Left kidney (tissue), 1 donor: ENCODE measurements at regions not wholly inside any gene's neighbourhood (a gene's known extent, or its start where the extent isn't known, plus 50 kb on each side); places are given as distances from the start of the nearest gene placed in this dataset.
A peak's percentile ranks its signal among the peaks of the same experiment; 100 is the strongest.
"Not testable (repeated sequence)": the region's sequence is repeated elsewhere in the genome, so short reads cannot be mapped to it uniquely, and the experiment has no call there.

Source experiments
- DNase-seq: peaks from one replicate; pipeline ENCODE4 v3.0.0-alpha.2; 2013

GRCh38 chr2:77578354-77578753 is 56.2 kb upstream of the LRRTM4 start:
- DNase-seq = no peak

GRCh38 chr2:77579076-77579769 is 57.0 kb upstream of the LRRTM4 start:
- no peak for DNase-seq

- DNase-seq = no peak
Measured at GRCh38 chr2:77588438-77588837, 66.3 kb upstream of the LRRTM4 start.

DNA sequence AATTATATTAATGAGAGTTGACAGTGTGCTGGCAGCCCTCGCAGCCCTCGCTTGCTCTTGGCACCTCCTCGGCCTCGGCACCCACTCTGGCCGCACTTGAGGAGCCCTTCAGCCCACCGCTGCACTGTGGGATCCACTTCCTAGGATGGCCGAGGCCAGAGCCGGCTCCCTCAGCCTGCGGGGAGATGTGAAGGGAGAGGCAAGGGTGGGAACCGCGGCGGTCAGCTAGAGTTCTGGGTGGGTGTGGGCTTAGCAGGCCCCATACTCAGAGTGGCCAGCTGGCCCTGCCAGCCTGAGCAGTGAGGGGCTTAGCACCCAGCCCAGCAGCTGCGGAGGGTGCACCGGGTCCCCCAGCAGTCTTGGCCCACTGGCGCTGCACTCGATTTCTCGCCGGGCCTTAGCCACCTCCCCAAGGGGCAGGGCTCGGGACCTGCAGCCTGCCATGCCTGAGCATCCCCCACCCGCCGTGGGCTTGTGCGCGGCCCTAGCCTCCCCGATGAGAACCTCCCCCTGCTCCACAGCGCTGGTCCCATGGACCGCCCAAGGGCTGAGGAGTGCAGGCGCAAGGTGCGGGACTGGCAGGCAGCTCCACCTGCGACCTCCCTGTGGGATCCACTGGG is 68.2 kb upstream of the LRRTM4 start:
- no peak for DNase-seq

- not testable (repeated sequence) for DNase-seq
Measured at GRCh38 chr2:77592955-77593354, 70.8 kb upstream of the LRRTM4 start.

DNA sequence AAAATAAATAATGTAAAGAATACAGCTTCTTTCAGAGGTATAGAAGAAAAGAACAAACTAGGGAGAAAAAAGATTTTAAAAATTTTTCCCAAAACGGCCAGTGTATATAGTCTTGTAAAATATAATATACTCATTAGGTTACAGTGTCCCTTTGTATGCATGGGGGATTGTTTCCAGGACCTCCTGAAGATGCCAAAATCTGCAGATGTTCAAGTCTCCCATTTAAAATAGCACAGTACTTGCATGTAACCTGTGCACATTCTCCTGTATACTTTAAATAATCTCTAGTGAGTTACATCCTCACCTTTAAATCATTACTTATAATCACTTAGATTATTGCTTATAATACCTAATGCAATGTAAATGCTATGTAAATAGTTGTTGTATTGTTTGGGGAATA is 80.6 kb upstream of the LRRTM4 start:
- DNase-seq = no peak

- no peak for DNase-seq
Measured at GRCh38 chr2:77604953-77605929, 83.1 kb upstream of the LRRTM4 start.

- DNase-seq = no peak
Measured at GRCh38 chr2:77608510-77608909, 86.3 kb upstream of the LRRTM4 start.

DNA sequence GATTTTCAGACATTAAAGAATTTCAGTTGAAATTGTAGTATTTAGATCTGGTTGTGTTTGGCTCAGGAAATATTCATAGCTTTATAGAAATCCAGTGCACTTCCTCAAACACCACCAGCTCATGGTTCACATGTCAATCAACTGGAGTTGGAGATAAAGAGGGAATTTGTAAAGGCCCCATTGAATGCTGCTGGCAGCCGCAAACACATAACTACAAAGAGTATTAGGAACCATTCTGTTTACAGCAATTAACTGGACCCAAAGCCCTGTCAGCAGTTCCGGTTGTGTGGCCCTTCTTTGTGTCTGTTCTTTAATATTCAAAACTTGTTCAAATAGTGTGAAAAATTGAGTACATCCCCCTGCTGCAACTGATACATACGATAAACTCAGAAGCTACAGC is 107.4 kb upstream of the LRRTM4 start:
- no peak for DNase-seq

DNA sequence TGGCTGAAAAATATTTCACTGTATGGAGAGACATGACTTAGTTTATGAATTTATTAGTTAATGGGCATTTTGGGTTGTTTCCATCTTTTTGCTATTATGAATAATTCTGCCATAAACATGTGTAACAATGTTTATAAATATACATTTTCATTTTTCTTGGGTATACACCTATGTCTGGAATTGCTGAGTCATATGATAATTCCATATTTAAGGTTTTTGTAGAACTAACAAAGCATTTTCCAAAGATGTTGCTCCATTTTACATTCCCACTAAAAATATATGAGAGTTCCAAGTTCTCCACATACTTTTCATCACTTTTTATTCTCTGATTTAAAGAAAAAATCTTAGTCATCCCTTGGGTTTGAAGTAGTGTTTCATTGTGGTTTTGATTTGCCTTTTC is 108.8 kb upstream of the LRRTM4 start:
- DNase-seq = no peak

DNA sequence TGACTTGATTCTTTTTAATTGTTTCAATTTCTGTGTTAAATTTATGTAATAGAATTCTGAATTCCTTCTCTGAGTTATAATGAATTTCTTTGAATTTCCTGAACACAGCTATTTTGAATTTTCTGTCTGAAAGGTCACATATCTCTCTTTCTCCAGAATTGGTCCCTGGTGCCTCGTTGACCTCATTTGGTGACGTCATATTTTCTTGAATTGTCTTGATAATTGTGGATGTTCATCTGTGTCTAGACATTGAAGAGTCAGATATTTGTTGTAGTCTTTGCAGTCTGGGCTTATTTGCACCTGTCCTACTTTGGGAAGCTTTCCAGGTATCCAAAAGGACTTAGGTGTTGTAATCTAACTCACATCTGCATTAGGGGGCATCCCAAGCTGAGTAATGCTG is 111.4 kb upstream of the LRRTM4 start:
- no peak for DNase-seq

- DNase-seq = no peak
Measured at GRCh38 chr2:77640924-77641323, 118.7 kb upstream of the LRRTM4 start.

DNA sequence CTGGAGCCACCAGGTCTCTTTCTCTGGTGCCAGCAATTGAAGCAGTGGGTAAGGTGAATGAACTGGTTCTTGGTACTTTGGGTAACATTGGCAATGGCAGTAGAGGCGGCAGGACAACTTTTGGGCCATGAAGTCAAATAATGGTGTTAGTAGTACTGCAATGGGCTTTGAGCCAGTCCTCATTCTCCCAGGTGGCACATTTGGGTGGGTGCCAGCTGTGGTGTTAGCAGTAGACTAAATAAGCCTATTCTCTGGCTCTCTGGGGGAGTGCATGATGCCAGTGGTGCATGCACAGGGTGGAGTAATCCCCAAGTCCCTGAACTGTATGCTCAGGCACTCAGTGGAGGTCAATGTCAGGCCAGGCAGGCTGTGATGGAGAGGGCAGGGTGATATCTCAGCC is 120.2 kb upstream of the LRRTM4 start:
- no peak for DNase-seq

- no peak for DNase-seq
Measured at GRCh38 chr2:77649856-77650255, 127.7 kb upstream of the LRRTM4 start.

GRCh38 chr2:77652499-77652898 is 130.3 kb upstream of the LRRTM4 start:
- no peak for DNase-seq

DNA sequence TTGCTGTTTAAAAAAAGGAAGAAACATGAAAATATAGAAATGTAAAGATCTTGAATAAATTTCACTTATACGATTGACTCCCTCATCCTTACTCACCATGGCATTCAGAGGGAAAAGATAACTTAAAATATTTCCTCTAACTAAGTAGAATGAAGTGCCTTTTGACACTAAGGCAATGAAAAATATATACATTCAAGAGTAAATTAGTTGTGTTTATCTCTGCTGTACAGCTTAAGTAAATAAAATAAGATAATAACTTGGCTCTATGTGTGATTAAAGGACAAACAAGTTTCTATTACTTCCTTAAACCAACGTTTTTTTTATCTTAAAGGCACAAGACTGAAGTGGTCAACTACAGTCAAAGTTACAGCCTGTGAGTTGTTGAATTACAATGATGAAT is 142.3 kb upstream of the LRRTM4 start:
- no peak for DNase-seq

DNA sequence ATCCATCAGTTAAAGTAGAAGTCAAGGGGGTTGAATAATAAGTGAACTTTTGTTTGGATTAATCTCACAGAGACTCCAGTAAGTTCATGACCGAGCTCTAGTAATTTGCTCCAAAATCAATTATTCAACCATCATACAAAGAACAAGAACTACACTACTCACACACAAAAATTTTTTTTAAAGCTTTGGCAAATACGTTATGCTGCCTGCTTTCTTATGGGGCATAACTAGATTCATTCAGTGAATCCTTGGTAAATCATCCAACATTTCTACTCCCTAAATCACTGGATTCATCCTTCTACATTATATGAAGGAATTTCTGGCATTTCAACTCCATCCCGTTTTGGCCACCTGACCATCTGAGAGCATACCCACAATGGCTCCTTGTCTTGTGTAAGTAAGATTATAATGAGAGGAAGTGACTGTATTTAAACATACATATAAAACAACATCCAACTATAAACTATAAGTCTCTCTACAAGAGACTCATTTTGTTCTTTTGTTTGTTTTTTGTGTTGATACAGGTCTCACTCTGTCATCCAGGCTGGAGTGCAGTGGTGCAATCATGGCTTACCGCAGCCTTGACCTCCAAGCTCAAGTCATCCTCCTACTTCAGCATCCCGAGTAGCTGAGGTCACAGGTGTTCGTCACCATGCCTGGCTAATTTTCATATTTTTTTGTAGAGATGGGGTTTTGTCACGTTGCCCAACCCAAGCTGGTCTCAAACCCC is 144.2 kb upstream of the LRRTM4 start:
- DNase-seq = no peak

DNA sequence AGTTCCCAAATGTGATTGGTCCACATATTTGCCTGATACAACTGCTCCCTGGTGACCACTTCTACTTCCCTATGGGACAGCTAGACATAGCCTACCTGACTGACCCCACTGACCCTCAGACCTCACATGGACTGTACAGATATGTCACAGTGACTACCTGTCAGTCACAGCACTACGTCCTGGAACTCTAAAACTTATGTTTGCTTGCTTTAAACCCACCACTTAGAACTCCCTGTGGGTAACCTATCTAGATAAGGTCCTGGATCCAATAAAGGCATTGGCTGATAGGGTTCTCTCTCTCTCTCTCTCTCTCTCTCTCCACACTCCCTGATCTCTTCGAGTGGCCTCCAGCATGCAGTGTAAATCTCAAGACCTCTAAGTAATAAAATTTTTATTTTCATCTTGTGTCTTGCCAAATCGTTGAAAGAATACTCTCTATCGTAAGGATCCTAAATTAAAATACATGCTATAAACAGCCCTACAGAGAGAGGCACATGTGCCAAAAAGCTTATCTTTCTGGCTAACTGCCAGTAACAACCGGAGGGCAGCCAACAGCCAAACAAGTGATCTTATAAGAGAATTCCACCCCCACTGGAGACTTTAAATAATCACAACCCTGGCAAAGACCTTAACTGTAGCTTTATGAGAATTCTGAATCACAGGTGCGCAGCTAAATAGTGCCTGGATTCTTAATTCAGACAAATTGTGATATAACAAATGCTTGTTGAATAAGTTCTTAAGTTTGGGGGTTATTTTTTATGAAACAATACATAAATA is 162.6 kb upstream of the LRRTM4 start:
- DNase-seq = peak; percentile 1

- DNase-seq = no peak
Measured at GRCh38 chr2:77712601-77713000, 190.4 kb upstream of the LRRTM4 start.

GRCh38 chr2:77713412-77713811 is 191.2 kb upstream of the LRRTM4 start:
- DNase-seq = no peak

DNA sequence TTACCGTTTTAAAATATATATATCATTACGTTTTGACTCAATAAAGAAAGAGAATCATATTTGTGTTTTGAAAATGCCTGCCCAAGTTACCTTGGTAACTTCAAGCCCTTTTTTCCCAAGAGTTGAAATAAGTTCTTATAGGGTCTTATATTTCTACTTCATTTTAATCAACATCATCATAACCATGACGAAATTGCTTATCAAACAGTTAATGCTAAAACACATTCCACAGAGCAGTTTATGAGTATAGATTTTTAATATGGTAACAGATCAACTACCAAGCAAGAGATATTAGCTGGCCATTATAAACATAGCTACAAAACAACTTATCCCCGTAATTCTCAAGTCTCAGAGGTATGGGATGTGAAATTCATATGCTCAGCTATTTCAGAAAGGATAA is 197.9 kb upstream of the LRRTM4 start:
- no peak for DNase-seq

- DNase-seq = no peak
Measured at GRCh38 chr2:77721593-77721992, 199.4 kb upstream of the LRRTM4 start.
